ENCODE measurements at regions not wholly inside any gene's neighbourhood (a gene's known extent, or its start where the extent isn't known, plus 50 kb on each side); places are given as distances from the start of the nearest gene placed in this dataset.

DNA sequence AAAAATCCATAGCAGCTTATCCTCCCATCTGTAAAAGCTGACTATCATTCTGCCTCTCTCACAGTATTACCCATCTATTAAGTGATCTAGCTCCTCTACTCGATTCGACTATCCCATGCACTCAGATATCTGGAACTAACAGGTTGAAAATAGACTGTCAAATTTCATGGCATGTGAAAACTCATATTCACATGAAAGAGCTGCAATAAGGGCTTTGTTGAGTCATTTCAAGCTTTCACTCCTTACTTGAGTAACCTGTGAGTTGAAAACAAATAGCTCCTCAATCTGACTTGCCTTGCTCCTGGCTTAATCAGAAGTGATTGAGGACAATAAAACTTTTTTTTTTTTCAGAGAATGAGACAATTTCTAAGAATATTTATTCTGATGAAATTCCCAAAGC, 192.4 kb upstream of the ERBB4 start:
- intact Hi-C loops (cut with DNase I): no loop called here
- Histone ChIP-seq H3K4me3 (no peak overlapping the region), H3K36me3 (no peaks in the 10 kb centered on the region), H3K4me1 (replicated peaks) (no peaks in the 10 kb centered on the region), H3K27me3 (replicated peaks; ENCODE audit: insufficient read depth) (no peaks in the 10 kb centered on the region), H3K9me3 (no peaks in the 10 kb centered on the region), H3K27ac (no peak overlapping the region)
- 89% methylated on average over 2 of the region's 2 CpGs for WGBS
- no peak for DNase-seq (ENCODE audit: low spot score)
- TF ChIP-seq CTCF (IDR thresholded peaks at IDR 0.05) (no peak), POLR2AphosphoS5 (IDR thresholded peaks at IDR 0.05) (no peak), POLR2A (IDR thresholded peaks at IDR 0.05) (no peak)

GRCh38 chr2:212728717-212729116, 190.1 kb upstream of the ERBB4 start:
- TF ChIP-seq CTCF (IDR thresholded peaks at IDR 0.05) (no peak), POLR2AphosphoS5 (IDR thresholded peaks at IDR 0.05) (no peak), POLR2A (IDR thresholded peaks at IDR 0.05) (no peak)
- Histone ChIP-seq H3K9me3 (no peaks in the 10 kb centered on the region), H3K27ac (no peak overlapping the region), H3K4me1 (replicated peaks) (no peaks in the 10 kb centered on the region), H3K36me3 (no peaks in the 10 kb centered on the region), H3K4me3 (no peak overlapping the region), H3K27me3 (replicated peaks; ENCODE audit: insufficient read depth) (no peaks in the 10 kb centered on the region)
- 85% methylated on average over 1 of the region's 1 CpG for WGBS
- intact Hi-C loops (cut with DNase I): no loop called here
- no peak for DNase-seq (ENCODE audit: low spot score)

- H3K27me3 ChIP-seq (replicated peaks; ENCODE audit: insufficient read depth): no peaks in the 10 kb centered on the region
- H3K9me3 ChIP-seq: no peaks in the 10 kb centered on the region
- intact Hi-C loops (cut with DNase I): no loop called here
- no peak for DNase-seq (ENCODE audit: low spot score)
- no peak for TF ChIP-seq POLR2A (IDR thresholded peaks at IDR 0.05)
- TF ChIP-seq POLR2AphosphoS5 (IDR thresholded peaks at IDR 0.05): no peak
- TF ChIP-seq CTCF (IDR thresholded peaks at IDR 0.05): no peak
- 75% methylated on average over 3 of the region's 3 CpGs for WGBS
- no peaks in the 10 kb centered on the region for H3K36me3 ChIP-seq
- H3K4me3 ChIP-seq: no peak overlapping the region
- no peak overlapping the region for H3K27ac ChIP-seq
- no peaks in the 10 kb centered on the region for H3K4me1 ChIP-seq (replicated peaks)
Observed at GRCh38 chr2:212727751-212728150, 189.1 kb upstream of the ERBB4 start.

DNA sequence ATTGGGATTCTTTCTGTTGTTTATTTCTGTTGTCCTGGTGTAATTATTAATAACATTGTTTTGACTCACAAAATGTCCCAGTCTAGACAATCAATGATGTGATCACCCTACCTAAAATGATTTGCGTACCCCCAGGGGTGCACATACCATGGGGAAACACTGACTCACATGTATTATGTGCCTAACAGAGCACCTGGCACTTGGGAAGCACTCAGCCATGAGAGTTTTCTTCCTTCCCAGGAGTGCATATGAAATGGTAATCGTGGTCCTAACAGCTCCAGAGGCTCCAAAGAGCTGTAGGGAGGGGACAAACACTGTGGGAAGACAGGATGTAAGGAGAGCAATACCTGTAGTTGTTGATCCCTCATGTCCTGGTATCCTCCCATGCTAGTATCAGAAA, 187.8 kb upstream of the ERBB4 start:
- intact Hi-C loops (cut with DNase I): no loop called here
- DNase-seq (ENCODE audit: low spot score): no peak
- H3K4me1 ChIP-seq (replicated peaks): no peaks in the 10 kb centered on the region
- H3K9me3 ChIP-seq: no peaks in the 10 kb centered on the region
- no peaks in the 10 kb centered on the region for H3K36me3 ChIP-seq
- no peaks in the 10 kb centered on the region for H3K27me3 ChIP-seq (replicated peaks; ENCODE audit: insufficient read depth)
- no peak overlapping the region for H3K4me3 ChIP-seq
- no peak for TF ChIP-seq CTCF (IDR thresholded peaks at IDR 0.05)
- no peak overlapping the region for H3K27ac ChIP-seq
- WGBS: 83% methylated on average over 2 of the region's 2 CpGs

GRCh38 chr2:212725180-212725579, 186.6 kb upstream of the ERBB4 start:
- H3K4me3 ChIP-seq: no peak overlapping the region
- no peaks in the 10 kb centered on the region for H3K36me3 ChIP-seq
- H3K27me3 ChIP-seq (replicated peaks; ENCODE audit: insufficient read depth): no peaks in the 10 kb centered on the region
- intact Hi-C loops (cut with DNase I): no loop called here
- 92% methylated on average over 4 of the region's 4 CpGs for WGBS
- TF ChIP-seq POLR2A (IDR thresholded peaks at IDR 0.05) (no peak), POLR2AphosphoS5 (IDR thresholded peaks at IDR 0.05) (no peak), CTCF (IDR thresholded peaks at IDR 0.05) (no peak)
- H3K4me1 ChIP-seq (replicated peaks): no peaks in the 10 kb centered on the region
- H3K9me3 ChIP-seq: no peaks in the 10 kb centered on the region
- no peak overlapping the region for H3K27ac ChIP-seq
- DNase-seq (ENCODE audit: low spot score): no peak

All from prostate gland (tissue), 2 donors.